Hepatocyte (in vitro differentiated cells): ENCODE measurements at regions not wholly inside any gene's neighbourhood (a gene's known extent, or its start where the extent isn't known, plus 50 kb on each side); places are given as distances from the start of the nearest gene placed in this dataset.

Source experiments
- DNase-seq: peaks from one replicate; pipeline ENCODE4 v3.0.0-alpha.2; 2016; ENCODE audit warnings: low spot score
- H2AFZ ChIP-seq: fragments of 200-600 bp; sonication (generic); 2 replicates; pipeline ENCODE4 v1.6.0; 2016; ENCODE audit warnings: antibody characterized with exemption, mild to moderate bottlenecking
- H3K27ac ChIP-seq: fragments of 200-600 bp; sonication (generic); 2 replicates; pipeline ENCODE4 v1.5.1; 2016; ENCODE audit warnings: mild to moderate bottlenecking
- H3K27me3 ChIP-seq: fragments of 200-600 bp; sonication (generic); 2 replicates; pipeline ENCODE4 v1.6.1; 2016
- H3K36me3 ChIP-seq: fragments of 200-600 bp; sonication (generic); replicated peaks from 2 replicates; pipeline ENCODE4 v1.5.1; 2016; ENCODE audit warnings: low read depth; ENCODE audit not compliant: insufficient read depth
- H3K4me1 ChIP-seq: fragments of 200-600 bp; sonication (generic); 2 replicates; pipeline ENCODE4 v1.5.1; 2016; ENCODE audit warnings: mild to moderate bottlenecking, moderate library complexity; ENCODE audit not compliant: insufficient read depth
- H3K4me2 ChIP-seq: fragments of 200-600 bp; sonication (generic); 2 replicates; pipeline ENCODE4 v1.6.0; 2016
- H3K4me3 ChIP-seq: fragments of 200-600 bp; sonication (generic); 2 replicates; pipeline ENCODE4 v1.5.1; 2016; ENCODE audit warnings: mild to moderate bottlenecking
- H3K79me2 ChIP-seq: fragments of 200-600 bp; sonication (generic); 2 replicates; pipeline ENCODE4 v1.6.0; 2017; ENCODE audit warnings: mild to moderate bottlenecking
- H3K9me2 ChIP-seq: fragments of 200-600 bp; sonication (generic); replicated peaks from 2 replicates; pipeline ENCODE4 v1.6.0; 2017; ENCODE audit warnings: mild to moderate bottlenecking; ENCODE audit not compliant: insufficient read depth
- H3K9me3 ChIP-seq: fragments of 200-600 bp; sonication (generic); 2 replicates; pipeline ENCODE4 v1.5.1; 2016; ENCODE audit warnings: low read depth, mild to moderate bottlenecking
- H4K20me1 ChIP-seq: fragments of 200-600 bp; sonication (generic); 2 replicates; pipeline ENCODE4 v1.6.0; 2016; ENCODE audit warnings: mild to moderate bottlenecking; ENCODE audit not compliant: insufficient read depth, poor library complexity, severe bottlenecking
- EZH2 ChIP-seq: fragments of 200-600 bp; sonication (generic); IDR thresholded peaks from 2 replicates; pipeline ENCODE4 v1.6.1; 2016; ENCODE audit warnings: antibody characterized with exemption, mild to moderate bottlenecking, borderline replicate concordance
- EZH2phosphoT487 ChIP-seq: fragments of 200-600 bp; sonication (generic); IDR thresholded peaks from one replicate; pipeline ENCODE4 v1.6.1; 2018; ENCODE audit warnings: antibody characterized with exemption, mild to moderate bottlenecking, low read depth, moderate library complexity; ENCODE audit not compliant: unreplicated experiment, severe bottlenecking
- WGBS: methylation state at CpG from one replicate; pipeline ENCODE4 v1.1.6; 2016; ENCODE audit warnings: low lambda C conversion rate; ENCODE audit errors: missing lambda C conversion rate; 5-methylcytosine and 5-hydroxymethylcytosine counted together
- TF ChIP-seq, protein P1 (sequence below): fragments of 200-600 bp; sonication (generic); IDR thresholded peaks from 2 replicates; pipeline ENCODE4 v1.5.1; 2016; ENCODE audit warnings: antibody characterized with exemption, mild to moderate bottlenecking; ENCODE audit not compliant: poor library complexity

GRCh38 chr12:87163122-87163521 lies 866.1 kb downstream of the C12orf50 start:
- peaks cover 2% of the 10 kb centered on the region for H3K9me3 ChIP-seq
- TF ChIP-seq EZH2phosphoT487, result no peak
- no peak for TF ChIP-seq EZH2
- TF ChIP-seq, protein P1, sequence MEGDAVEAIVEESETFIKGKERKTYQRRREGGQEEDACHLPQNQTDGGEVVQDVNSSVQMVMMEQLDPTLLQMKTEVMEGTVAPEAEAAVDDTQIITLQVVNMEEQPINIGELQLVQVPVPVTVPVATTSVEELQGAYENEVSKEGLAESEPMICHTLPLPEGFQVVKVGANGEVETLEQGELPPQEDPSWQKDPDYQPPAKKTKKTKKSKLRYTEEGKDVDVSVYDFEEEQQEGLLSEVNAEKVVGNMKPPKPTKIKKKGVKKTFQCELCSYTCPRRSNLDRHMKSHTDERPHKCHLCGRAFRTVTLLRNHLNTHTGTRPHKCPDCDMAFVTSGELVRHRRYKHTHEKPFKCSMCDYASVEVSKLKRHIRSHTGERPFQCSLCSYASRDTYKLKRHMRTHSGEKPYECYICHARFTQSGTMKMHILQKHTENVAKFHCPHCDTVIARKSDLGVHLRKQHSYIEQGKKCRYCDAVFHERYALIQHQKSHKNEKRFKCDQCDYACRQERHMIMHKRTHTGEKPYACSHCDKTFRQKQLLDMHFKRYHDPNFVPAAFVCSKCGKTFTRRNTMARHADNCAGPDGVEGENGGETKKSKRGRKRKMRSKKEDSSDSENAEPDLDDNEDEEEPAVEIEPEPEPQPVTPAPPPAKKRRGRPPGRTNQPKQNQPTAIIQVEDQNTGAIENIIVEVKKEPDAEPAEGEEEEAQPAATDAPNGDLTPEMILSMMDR, result no peak
- 75% methylated on average over 1 of the region's 1 CpG for WGBS
- H3K4me1 ChIP-seq, result no peaks in the 10 kb centered on the region
- no peak overlapping the region for H3K4me2 ChIP-seq
- H3K27me3 ChIP-seq, result no peaks in the 10 kb centered on the region
- H3K79me2 ChIP-seq, result no peaks in the 10 kb centered on the region
- no peak for DNase-seq
- H3K27ac ChIP-seq, result no peak overlapping the region
- no peaks in the 10 kb centered on the region for H4K20me1 ChIP-seq
- no peaks in the 10 kb centered on the region for H3K9me2 ChIP-seq
- H3K36me3 ChIP-seq, result no peaks in the 10 kb centered on the region
- H3K4me3 ChIP-seq, result no peak overlapping the region
- no peak overlapping the region for H2AFZ ChIP-seq

DNA sequence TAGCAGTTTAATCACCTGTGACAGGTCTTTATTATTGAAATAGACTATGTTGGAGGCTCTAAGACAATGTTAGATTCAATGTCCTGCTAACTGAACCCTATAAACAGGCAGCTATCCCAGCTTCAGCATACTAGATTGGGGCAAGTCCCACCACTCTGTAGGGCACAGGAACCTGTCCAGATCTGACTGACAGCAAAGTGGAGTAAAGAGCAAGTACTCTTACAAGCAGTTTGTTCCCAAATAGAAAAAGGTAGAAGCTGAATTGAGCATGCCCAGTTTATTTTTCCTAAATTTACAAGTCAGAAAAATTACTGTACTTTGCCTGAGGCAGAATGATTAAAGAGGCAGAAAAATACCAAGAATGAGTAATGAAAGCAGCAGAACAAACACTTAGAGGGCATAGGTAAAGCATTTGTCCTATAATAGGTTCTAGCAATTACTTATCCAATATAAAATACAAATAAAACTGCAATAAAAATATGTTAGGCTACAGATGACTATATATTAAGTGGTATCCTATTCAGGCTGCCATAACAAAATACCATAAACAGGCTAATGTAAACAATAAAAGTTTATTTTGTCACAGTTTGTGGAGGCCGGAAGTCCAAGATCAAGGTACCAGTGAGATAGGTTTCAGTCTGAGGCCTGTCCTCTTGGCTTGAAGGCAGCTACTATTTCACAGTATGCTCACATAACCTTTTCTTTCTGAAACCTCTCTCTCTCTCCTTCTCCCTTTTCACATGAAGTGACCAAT lies 868.2 kb downstream of the C12orf50 start:
- no peaks in the 10 kb centered on the region for H3K9me2 ChIP-seq
- no peak for DNase-seq
- TF ChIP-seq EZH2 (no peak), EZH2phosphoT487 (no peak)
- TF ChIP-seq, protein P1, result no peak
- H2AFZ ChIP-seq, result no peak overlapping the region
- no peaks in the 10 kb centered on the region for H3K79me2 ChIP-seq
- 55% methylated on average over 1 of the region's 1 CpG for whole genome bisulfite sequencing
- no peak overlapping the region for H3K4me2 ChIP-seq
- H3K4me3 ChIP-seq, result no peak overlapping the region
- H3K36me3 ChIP-seq, result no peaks in the 10 kb centered on the region
- H3K27ac ChIP-seq, result no peak overlapping the region
- H3K9me3 ChIP-seq, result no peaks in the 10 kb centered on the region
- H3K27me3 ChIP-seq, result no peaks in the 10 kb centered on the region
- no peaks in the 10 kb centered on the region for H3K4me1 ChIP-seq
- no peaks in the 10 kb centered on the region for H4K20me1 ChIP-seq

DNA sequence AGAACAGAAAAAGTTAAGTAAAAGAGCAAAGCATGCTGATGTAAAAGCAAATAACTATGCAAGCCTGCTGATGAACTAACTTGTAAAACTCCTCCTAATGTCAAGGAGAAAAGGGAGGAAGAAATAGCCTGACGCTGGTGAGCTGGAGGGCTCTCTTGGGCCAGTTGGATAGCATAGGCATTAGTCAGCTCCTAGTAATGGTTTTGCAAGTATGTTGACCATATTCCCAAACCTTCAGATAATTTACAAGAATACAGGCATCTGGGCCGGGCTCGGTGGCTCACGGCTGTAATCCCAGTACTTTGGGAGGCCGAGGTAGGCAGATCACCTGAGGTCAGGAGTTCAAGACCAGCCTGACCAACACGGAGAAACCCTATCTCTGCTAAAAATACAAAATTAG lies 871.4 kb downstream of the C12orf50 start:
- no peaks in the 10 kb centered on the region for H3K27me3 ChIP-seq
- H3K79me2 ChIP-seq, result no peaks in the 10 kb centered on the region
- H3K4me2 ChIP-seq, result no peak overlapping the region

More for the DNA sequence above, 871.4 kb downstream of the C12orf50 start:
- Histone ChIP-seq H3K9me3 (no peaks in the 10 kb centered on the region), H3K4me3 (no peak overlapping the region), H2AFZ (no peak overlapping the region), H3K4me1 (no peaks in the 10 kb centered on the region), H3K36me3 (no peaks in the 10 kb centered on the region), H3K27ac (no peak overlapping the region), H3K9me2 (no peaks in the 10 kb centered on the region), H4K20me1 (no peaks in the 10 kb centered on the region)
- DNase-seq, result peak; percentile 23
- WGBS, result 67% methylated on average over 6 of the region's 6 CpGs
- TF ChIP-seq EZH2phosphoT487 (no peak), EZH2 (no peak)
- TF ChIP-seq, protein P1, result no peak
